ENCODE measurements at regions not wholly inside any gene's neighbourhood (a gene's known extent, or its start where the extent isn't known, plus 50 kb on each side); places are given as distances from the start of the nearest gene placed in this dataset.

- TF ChIP-seq TCF4 (CRISPR knock-in tag; IDR thresholded peaks at IDR 0.05; ENCODE audit: borderline replicate concordance) (no peak), ZFP3 (CRISPR knock-in tag; IDR thresholded peaks at IDR 0.05) (no peak), BACH2 (CRISPR knock-in tag; IDR thresholded peaks at IDR 0.05; ENCODE audit: borderline replicate concordance) (no peak), PATZ1 (CRISPR knock-in tag; IDR thresholded peaks at IDR 0.05; ENCODE audit: borderline replicate concordance) (no peak), ZFP30 (CRISPR knock-in tag; IDR thresholded peaks at IDR 0.05) (no peak)
Observed at GRCh38 chr6:50925981-50926380, 107.3 kb downstream of the TFAP2B start.

Data from SK-N-SH treated with all-trans-retinoic acid at 6 μM for 48 hours (cell line).